ENCODE measurements at regions not wholly inside any gene's neighbourhood (a gene's known extent, or its start where the extent isn't known, plus 50 kb on each side); places are given as distances from the start of the nearest gene placed in this dataset.
A peak's percentile ranks its signal among the peaks of the same experiment; 100 is the strongest.

- Histone ChIP-seq H3K27ac (no peak overlapping the region), H3K27me3 (replicated peaks; ENCODE audit: insufficient read depth) (no peaks in the 10 kb centered on the region), H3K4me3 (no peak overlapping the region), H3K9me3 (no peaks in the 10 kb centered on the region), H3K36me3 (no peaks in the 10 kb centered on the region), H3K4me1 (ENCODE audit: control insufficient read depth in 1 of 2, low read depth in 2 of 2) (peaks cover 12 to 14% of the 10 kb centered on the region in 2 donors)
- TF ChIP-seq CTCF (IDR thresholded peaks at IDR 0.05), result no peak
- no peak for ATAC-seq (ENCODE audit: insufficient number of reproducible peaks, low FRiP score, low read depth)
- DNase-seq (ENCODE audit: low spot score), result no peak
Observed at GRCh38 chr1:234936612-234937389, 191.8 kb downstream of the TOMM20 start.

GRCh38 chr1:234934611-234935033, 194.0 kb downstream of the TOMM20 start:
- H3K36me3 ChIP-seq, result no peaks in the 10 kb centered on the region
- no peak for ATAC-seq (ENCODE audit: insufficient number of reproducible peaks, low FRiP score, low read depth)
- DNase-seq (ENCODE audit: low spot score), result no peak

DNA sequence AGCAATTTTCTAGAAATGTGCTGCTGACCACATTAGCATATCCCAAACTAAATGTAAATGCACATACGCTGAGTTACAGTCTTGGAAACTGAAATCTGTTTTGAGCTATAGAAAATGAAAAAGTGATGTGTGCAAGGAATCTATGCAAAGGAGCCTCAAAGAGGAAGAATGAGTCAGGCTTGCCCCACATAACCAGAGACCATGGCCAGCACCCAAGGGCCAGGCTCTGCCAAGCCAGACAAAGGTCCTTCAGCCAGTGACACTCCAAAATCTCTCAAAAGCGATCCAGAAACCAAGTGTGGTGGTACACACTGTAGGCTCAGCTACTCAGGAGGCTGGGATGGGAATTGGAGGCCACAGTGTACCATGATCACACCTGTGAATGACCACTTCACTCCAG, 195.2 kb downstream of the TOMM20 start:
- H3K4me3 ChIP-seq, result no peak overlapping the region
- DNase-seq (ENCODE audit: low spot score) (no peak), ATAC-seq (ENCODE audit: insufficient number of reproducible peaks, low FRiP score, low read depth) (peak; percentile 48)
- peaks cover 12 to 14% of the 10 kb centered on the region in 2 donors for H3K4me1 ChIP-seq (ENCODE audit: control insufficient read depth in 1 of 2, low read depth in 2 of 2)
- no peaks in the 10 kb centered on the region for H3K9me3 ChIP-seq
- H3K36me3 ChIP-seq, result no peaks in the 10 kb centered on the region
- H3K27me3 ChIP-seq (replicated peaks; ENCODE audit: insufficient read depth), result no peaks in the 10 kb centered on the region
- H3K27ac ChIP-seq, result peak overlapping the region; percentile 22 to 27
- no peak for TF ChIP-seq CTCF (IDR thresholded peaks at IDR 0.05)

More at GRCh38 chr1:234934611-234935033, 194.0 kb downstream of the TOMM20 start:
- no peak overlapping the region for H3K27ac ChIP-seq
- H3K4me1 ChIP-seq (ENCODE audit: control insufficient read depth in 1 of 2, low read depth in 2 of 2), result peaks cover 12 to 14% of the 10 kb centered on the region in 2 donors
- TF ChIP-seq CTCF (IDR thresholded peaks at IDR 0.05), result no peak
- H3K27me3 ChIP-seq (replicated peaks; ENCODE audit: insufficient read depth), result no peaks in the 10 kb centered on the region
- no peak overlapping the region for H3K4me3 ChIP-seq
- no peaks in the 10 kb centered on the region for H3K9me3 ChIP-seq

- no peak for TF ChIP-seq CTCF (IDR thresholded peaks at IDR 0.05)
- no peaks in the 10 kb centered on the region for H3K9me3 ChIP-seq
- no peaks in the 10 kb centered on the region for H3K36me3 ChIP-seq
- ATAC-seq (ENCODE audit: insufficient number of reproducible peaks, low FRiP score, low read depth) (no peak), DNase-seq (ENCODE audit: low spot score) (no peak)
- no peak overlapping the region for H3K4me3 ChIP-seq
- no peaks in the 10 kb centered on the region for H3K27me3 ChIP-seq (replicated peaks; ENCODE audit: insufficient read depth)
- peaks cover 12 to 14% of the 10 kb centered on the region in 2 donors for H3K4me1 ChIP-seq (ENCODE audit: control insufficient read depth in 1 of 2, low read depth in 2 of 2)
- H3K27ac ChIP-seq, result peak overlapping the region; percentile 22 to 27
Observed at GRCh38 chr1:234932511-234933430, 195.9 kb downstream of the TOMM20 start.

- H3K36me3 ChIP-seq, result no peaks in the 10 kb centered on the region
- peaks cover 12 to 17% of the 10 kb centered on the region in 2 donors for H3K4me1 ChIP-seq (ENCODE audit: control insufficient read depth in 1 of 2, low read depth in 2 of 2)
- ATAC-seq (ENCODE audit: insufficient number of reproducible peaks, low FRiP score, low read depth) (no peak), DNase-seq (ENCODE audit: low spot score) (no peak)
- no peak overlapping the region for H3K27ac ChIP-seq
- no peaks in the 10 kb centered on the region for H3K9me3 ChIP-seq
- no peak overlapping the region for H3K4me3 ChIP-seq
- TF ChIP-seq CTCF (IDR thresholded peaks at IDR 0.05), result no peak
- H3K27me3 ChIP-seq (replicated peaks; ENCODE audit: insufficient read depth), result no peaks in the 10 kb centered on the region
Observed at GRCh38 chr1:234932106-234932505, 196.5 kb downstream of the TOMM20 start.

All from thoracic aorta (tissue), 2 donors.